ENCODE measurements at regions not wholly inside any gene's neighbourhood (a gene's known extent, or its start where the extent isn't known, plus 50 kb on each side); places are given as distances from the start of the nearest gene placed in this dataset.

DNA sequence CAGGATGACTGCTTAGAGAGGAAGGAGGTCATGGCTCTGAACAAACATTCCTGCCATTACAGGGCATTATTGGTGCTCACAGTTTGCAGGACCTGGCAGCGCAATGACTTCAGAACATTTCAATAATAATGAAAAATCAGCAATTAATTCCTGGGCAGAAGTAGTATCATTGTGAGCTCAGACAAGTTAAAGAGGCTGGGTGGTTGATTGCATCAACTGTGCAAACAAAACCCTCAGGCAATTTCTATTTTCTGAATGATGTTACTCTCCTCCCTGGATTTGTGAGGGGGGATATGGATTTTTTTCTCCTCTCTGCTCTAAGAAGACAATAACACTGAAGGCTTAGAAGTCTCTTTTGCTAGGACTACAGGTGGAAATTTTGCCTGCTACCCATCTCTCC is 168.1 kb upstream of the TACR1 start:
- TF ChIP-seq, protein P1, sequence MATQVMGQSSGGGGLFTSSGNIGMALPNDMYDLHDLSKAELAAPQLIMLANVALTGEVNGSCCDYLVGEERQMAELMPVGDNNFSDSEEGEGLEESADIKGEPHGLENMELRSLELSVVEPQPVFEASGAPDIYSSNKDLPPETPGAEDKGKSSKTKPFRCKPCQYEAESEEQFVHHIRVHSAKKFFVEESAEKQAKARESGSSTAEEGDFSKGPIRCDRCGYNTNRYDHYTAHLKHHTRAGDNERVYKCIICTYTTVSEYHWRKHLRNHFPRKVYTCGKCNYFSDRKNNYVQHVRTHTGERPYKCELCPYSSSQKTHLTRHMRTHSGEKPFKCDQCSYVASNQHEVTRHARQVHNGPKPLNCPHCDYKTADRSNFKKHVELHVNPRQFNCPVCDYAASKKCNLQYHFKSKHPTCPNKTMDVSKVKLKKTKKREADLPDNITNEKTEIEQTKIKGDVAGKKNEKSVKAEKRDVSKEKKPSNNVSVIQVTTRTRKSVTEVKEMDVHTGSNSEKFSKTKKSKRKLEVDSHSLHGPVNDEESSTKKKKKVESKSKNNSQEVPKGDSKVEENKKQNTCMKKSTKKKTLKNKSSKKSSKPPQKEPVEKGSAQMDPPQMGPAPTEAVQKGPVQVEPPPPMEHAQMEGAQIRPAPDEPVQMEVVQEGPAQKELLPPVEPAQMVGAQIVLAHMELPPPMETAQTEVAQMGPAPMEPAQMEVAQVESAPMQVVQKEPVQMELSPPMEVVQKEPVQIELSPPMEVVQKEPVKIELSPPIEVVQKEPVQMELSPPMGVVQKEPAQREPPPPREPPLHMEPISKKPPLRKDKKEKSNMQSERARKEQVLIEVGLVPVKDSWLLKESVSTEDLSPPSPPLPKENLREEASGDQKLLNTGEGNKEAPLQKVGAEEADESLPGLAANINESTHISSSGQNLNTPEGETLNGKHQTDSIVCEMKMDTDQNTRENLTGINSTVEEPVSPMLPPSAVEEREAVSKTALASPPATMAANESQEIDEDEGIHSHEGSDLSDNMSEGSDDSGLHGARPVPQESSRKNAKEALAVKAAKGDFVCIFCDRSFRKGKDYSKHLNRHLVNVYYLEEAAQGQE (IDR thresholded peaks at IDR 0.05; ENCODE audit: insufficient read depth in 1 of 2, low read depth in 2 of 2, low read length in 2 of 2) = no peak
- TF ChIP-seq SIN3A (IDR thresholded peaks at IDR 0.05; ENCODE audit: borderline replicate concordance, insufficient read depth, low read length) (no peak), FOXP2 (optimal IDR thresholded peaks at IDR 0.05; ENCODE audit: borderline replicate concordance, extremely low read depth, extremely low read length, insufficient read depth) (no peak), TAF1 (IDR thresholded peaks at IDR 0.05; ENCODE audit: borderline replicate concordance, insufficient read depth, low read length) (no peak), POLR2AphosphoS5 (IDR thresholded peaks at IDR 0.05; ENCODE audit: low read depth, low read length) (no peak)

DNA sequence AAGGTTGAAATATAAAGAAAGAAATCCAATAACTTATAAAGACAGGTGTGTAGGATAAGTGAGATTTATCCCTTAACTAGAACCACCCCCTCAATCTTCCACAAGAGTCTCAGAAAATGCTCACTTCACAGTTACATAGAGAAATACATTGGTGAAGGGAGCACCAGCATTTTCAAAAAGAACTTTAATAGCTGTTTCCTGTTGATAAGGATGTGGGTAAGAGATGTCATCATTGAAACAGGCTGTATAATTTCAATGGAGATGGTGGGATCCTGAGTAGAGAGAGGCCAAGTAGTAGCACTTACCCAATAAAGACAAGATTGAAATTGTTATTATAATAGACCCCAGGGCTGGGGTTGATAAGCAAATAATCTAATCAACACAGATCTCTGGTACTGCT is 162.2 kb upstream of the TACR1 start:
- TF ChIP-seq SIN3A (IDR thresholded peaks at IDR 0.05; ENCODE audit: borderline replicate concordance, insufficient read depth, low read length) = no peak

DNA sequence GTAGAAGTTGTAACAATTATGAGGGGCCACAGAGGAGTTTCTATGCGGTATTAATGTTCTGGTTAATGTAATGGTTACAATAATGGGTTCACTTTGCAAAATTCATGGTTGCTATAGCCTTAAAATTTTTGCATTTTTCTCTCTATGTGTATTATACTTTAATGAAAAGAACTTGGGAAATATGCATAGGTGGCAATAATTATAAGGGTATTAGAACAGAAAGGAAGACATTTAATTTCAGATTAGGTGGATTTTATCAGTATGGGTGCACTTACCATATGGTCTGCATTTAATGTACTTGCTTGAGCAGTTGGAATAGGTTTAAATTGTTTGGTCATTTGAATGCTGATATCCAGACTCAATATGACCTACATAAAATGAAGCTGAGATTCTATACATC is 161.6 kb upstream of the TACR1 start:
- TF ChIP-seq POLR2AphosphoS5 (IDR thresholded peaks at IDR 0.05; ENCODE audit: low read depth, low read length) (no peak), TAF1 (IDR thresholded peaks at IDR 0.05; ENCODE audit: borderline replicate concordance, insufficient read depth, low read length) (no peak), FOXP2 (optimal IDR thresholded peaks at IDR 0.05; ENCODE audit: borderline replicate concordance, extremely low read depth, extremely low read length, insufficient read depth) (no peak), SIN3A (IDR thresholded peaks at IDR 0.05; ENCODE audit: borderline replicate concordance, insufficient read depth, low read length) (no peak)
- TF ChIP-seq, protein P1 (IDR thresholded peaks at IDR 0.05; ENCODE audit: insufficient read depth in 1 of 2, low read depth in 2 of 2, low read length in 2 of 2) = no peak

DNA sequence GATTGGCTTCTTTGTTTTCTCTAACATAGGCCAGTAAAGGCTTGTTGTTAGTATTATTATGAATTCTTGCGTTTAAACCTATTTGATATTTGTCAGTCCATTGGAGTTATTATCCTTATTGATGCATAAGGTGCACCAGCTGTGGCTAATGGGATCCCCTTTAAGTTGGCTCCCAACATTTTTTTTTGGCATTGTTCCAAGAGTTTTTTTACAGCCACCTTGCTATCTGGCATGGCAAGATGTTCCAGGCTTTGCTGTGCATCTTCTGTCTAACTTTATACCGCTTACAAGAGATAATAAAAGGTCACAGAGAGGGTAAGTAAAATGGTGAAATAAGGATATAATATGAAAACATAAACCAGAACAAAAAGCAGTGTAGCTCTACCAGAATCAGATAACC is 157.5 kb upstream of the TACR1 start:
- TF ChIP-seq POLR2AphosphoS5 (IDR thresholded peaks at IDR 0.05; ENCODE audit: low read depth, low read length) (no peak), FOXP2 (optimal IDR thresholded peaks at IDR 0.05; ENCODE audit: borderline replicate concordance, extremely low read depth, extremely low read length, insufficient read depth) (no peak)
- TF ChIP-seq, protein P1 (IDR thresholded peaks at IDR 0.05; ENCODE audit: insufficient read depth in 1 of 2, low read depth in 2 of 2, low read length in 2 of 2) = no peak

DNA sequence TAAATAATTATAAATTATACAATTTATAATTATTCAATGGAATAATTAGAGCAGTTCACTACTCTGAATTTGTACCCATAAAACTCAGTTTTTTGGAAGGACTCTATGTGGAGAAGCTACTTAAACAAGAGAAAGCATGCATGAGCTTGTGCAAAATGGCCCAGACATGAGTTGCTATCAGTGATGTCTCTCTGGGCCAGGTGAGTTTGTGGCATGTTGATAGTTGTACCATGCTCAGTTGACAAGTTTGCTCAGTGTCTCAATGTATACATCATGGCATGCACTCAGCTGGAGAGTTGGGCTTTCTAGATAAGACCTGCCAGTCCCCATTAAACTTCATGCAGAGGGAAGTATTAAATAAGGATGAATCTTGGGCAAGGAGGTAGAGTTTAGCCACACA is 153.8 kb upstream of the TACR1 start:
- TF ChIP-seq SIN3A (IDR thresholded peaks at IDR 0.05; ENCODE audit: borderline replicate concordance, insufficient read depth, low read length) = no peak
- TF ChIP-seq, protein P1 (IDR thresholded peaks at IDR 0.05; ENCODE audit: insufficient read depth in 1 of 2, low read depth in 2 of 2, low read length in 2 of 2) = no peak
- no peak for TF ChIP-seq TAF1 (IDR thresholded peaks at IDR 0.05; ENCODE audit: borderline replicate concordance, insufficient read depth, low read length)
- no peak for TF ChIP-seq POLR2AphosphoS5 (IDR thresholded peaks at IDR 0.05; ENCODE audit: low read depth, low read length)
- no peak for TF ChIP-seq FOXP2 (optimal IDR thresholded peaks at IDR 0.05; ENCODE audit: borderline replicate concordance, extremely low read depth, extremely low read length, insufficient read depth)

All from PFSK-1 (cell line).